Stimulated activated naive B cell treated with anti-CD40 and anti-IgM and Interleukin-4, amounts not matched to agents 10 μg/mL and 1 μg/mL and 100 μg/mL, for 72 hours (primary cell): ENCODE measurements at regions not wholly inside any gene's neighbourhood (a gene's known extent, or its start where the extent isn't known, plus 50 kb on each side); places are given as distances from the start of the nearest gene placed in this dataset.
"Not testable (repeated sequence)": the region's sequence is repeated elsewhere in the genome, so short reads cannot be mapped to it uniquely, and the experiment has no call there.

Experiments
- ATAC-seq, 2 donors: fragments of 150-1000 bp; cut with Tn5 transposase; replicated peaks; 2 replicates each; pipeline ENCODE4 v1.10.0; 2021; ENCODE audit warnings: moderate library complexity in 1 of 2
- DNase-seq: peaks from one replicate; pipeline ENCODE4 v3.0.0; 2021
- H3K27ac Mint-ChIP-seq: one replicate; pipeline ENCODE4 v1.8.0; 2022; ENCODE audit warnings: mild to moderate bottlenecking, mixed read lengths
- H3K27me3 Mint-ChIP-seq, 2 donors: one replicate each; pipeline ENCODE4 v1.8.0; 2022; ENCODE audit warnings: mixed read lengths in 2 of 2
- H3K36me3 Mint-ChIP-seq, 2 donors: one replicate each; pipeline ENCODE4 v1.8.0; 2022; ENCODE audit warnings: mixed read lengths in 2 of 2, mild to moderate bottlenecking in 1 of 2
- H3K4me1 Mint-ChIP-seq, 2 donors: one replicate each; pipeline ENCODE4 v1.8.0; 2022; ENCODE audit warnings: mixed read lengths in 2 of 2, mild to moderate bottlenecking in 1 of 2
- H3K4me3 Mint-ChIP-seq, 2 donors: one replicate each; pipeline ENCODE4 v1.8.0; 2022; ENCODE audit warnings: mild to moderate bottlenecking in 2 of 2, mixed read lengths in 2 of 2, moderate library complexity in 1 of 2
- H3K9me3 Mint-ChIP-seq, 2 donors: one replicate each; pipeline ENCODE4 v1.8.0; 2022; ENCODE audit warnings: mixed read lengths in 2 of 2, mild to moderate bottlenecking in 1 of 2

DNA sequence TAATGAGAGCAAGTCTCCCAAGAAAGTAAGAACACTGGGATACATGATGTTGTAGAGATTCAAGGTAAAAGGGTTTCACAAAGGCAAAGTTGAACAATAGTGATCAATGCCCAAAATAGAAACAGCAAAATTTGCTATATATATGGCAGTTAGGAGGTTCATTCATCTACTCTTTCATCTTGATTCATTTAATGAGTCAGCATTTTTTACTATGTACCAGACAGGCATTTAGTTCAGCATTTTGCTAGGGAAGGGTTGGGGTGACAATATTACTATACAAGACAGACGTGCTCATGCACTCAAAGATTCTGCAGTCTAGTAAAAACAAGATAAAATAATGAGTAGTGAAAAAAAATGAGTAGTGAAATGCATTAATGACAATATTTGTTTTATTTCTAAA lies 264.9 kb upstream of the LMO3 start:
- Mint-ChIP-seq H3K4me3 (no peak overlapping the region), H3K36me3 (no peaks in the 10 kb centered on the region)

DNA sequence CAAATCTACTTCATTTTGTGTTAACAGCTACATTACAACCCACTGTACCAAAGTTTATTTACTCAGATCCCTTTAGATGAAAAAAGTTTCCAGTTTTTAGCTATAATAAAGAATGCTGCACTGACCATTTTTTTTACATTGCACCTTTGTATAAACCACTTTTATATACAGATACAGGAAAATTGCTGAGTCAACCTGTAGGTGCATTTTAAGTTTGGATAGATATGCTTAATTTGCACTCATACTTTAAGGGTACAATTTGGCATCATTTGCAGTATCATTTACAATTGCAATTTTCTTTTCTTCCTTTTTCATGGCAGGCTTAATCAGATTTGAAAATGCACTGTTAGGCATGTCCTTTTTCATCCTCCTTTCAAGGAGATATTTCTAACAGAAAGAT lies 257.8 kb upstream of the LMO3 start:
- Mint-ChIP-seq H3K4me3 (no peak overlapping the region), H3K27me3 (no peaks in the 10 kb centered on the region), H3K27ac (no peak overlapping the region), H3K36me3 (no peaks in the 10 kb centered on the region), H3K9me3 (peaks cover 0 to 4% of the 10 kb centered on the region in 2 donors), H3K4me1 (no peaks in the 10 kb centered on the region)
- ATAC-seq (no peak), DNase-seq (no peak)

More for the DNA sequence above, 264.9 kb upstream of the LMO3 start:
- no peak for DNase-seq
- Mint-ChIP-seq H3K27me3 (no peaks in the 10 kb centered on the region), H3K27ac (no peak overlapping the region), H3K4me1 (no peaks in the 10 kb centered on the region), H3K9me3 (peaks cover 3% of the 10 kb centered on the region in 2 donors)
- no peak for ATAC-seq

DNA sequence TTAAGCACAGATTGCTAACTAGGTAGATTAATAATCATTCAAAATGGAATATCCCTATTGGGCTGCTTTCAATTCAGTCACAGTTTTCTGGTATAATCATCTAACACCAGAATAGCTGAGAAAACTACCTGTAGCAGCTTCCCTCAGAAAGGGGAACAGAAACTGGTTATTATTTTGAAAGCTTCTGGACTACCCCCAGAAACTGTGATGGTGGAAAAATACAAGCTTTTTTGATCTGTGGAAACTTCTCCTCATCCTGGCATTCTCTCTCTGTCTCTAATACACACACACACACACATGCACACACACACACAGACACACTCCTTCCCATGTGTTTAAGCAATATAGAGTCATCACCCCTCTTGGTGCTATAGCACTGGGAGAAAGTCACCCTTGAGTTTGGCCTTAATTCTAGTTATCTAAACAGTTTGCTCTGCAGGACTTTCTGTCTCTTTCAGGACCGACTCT lies 251.5 kb upstream of the LMO3 start:
- H3K27ac Mint-ChIP-seq = no peak overlapping the region
- peaks cover 0 to 2% of the 10 kb centered on the region in 2 donors for H3K9me3 Mint-ChIP-seq
- no peak overlapping the region for H3K4me3 Mint-ChIP-seq
- no peaks in the 10 kb centered on the region for H3K27me3 Mint-ChIP-seq
- H3K4me1 Mint-ChIP-seq = peaks cover 0 to 2% of the 10 kb centered on the region in 2 donors
- no peaks in the 10 kb centered on the region for H3K36me3 Mint-ChIP-seq
- peak; percentile 69 to 85 for ATAC-seq
- DNase-seq = no peak

DNA sequence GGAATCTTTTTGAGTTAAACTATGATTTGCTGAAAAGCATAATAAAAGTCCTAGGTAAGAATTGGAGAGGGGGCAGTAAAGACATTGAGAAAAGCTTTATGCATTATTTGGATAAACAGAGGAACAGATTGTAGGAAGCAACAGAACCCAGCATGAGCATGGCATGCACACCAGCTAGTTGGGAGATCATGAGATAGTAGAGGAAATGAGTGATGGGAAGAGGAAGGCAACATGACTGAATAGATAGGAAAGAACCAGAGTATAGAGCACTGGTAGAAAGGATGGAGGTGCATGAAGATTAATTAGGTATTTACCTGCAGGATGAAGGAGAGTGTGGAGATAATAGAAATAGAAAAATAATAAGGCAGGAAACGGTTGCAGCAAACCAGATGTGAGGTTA lies 248.5 kb upstream of the LMO3 start:
- no peaks in the 10 kb centered on the region for H3K36me3 Mint-ChIP-seq
- H3K27ac Mint-ChIP-seq = no peak overlapping the region
- no peak for DNase-seq

DNA sequence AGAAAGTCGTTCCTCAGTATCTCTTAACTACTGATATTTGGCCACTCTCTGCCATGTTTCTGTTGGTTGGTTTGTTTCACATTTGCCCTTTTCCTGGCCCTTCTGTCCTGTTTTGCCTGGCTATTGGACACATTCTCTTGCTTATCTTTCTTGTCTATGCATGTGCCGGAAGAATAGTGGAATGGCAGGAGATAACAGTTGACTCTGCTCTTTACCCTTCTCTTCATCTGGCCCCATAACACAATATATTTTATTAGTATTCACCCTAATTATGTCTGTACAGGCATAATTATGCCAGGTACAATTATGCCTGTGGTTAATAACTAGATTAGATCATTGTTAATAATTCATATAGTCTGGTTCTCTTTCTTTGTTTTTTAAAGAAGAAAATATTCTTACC lies 243.5 kb upstream of the LMO3 start:
- Mint-ChIP-seq H3K27ac (no peak overlapping the region), H3K4me1 (no peaks in the 10 kb centered on the region), H3K4me3 (no peak overlapping the region), H3K36me3 (no peaks in the 10 kb centered on the region), H3K9me3 (no peaks in the 10 kb centered on the region), H3K27me3 (no peaks in the 10 kb centered on the region)
- no peak for DNase-seq
- no peak for ATAC-seq

More for the DNA sequence above, 248.5 kb upstream of the LMO3 start:
- ATAC-seq = no peak
- no peaks in the 10 kb centered on the region for H3K27me3 Mint-ChIP-seq
- H3K4me3 Mint-ChIP-seq = no peak overlapping the region
- peaks cover 0 to 2% of the 10 kb centered on the region in 2 donors for H3K4me1 Mint-ChIP-seq
- peaks cover 0 to 2% of the 10 kb centered on the region in 2 donors for H3K9me3 Mint-ChIP-seq

DNA sequence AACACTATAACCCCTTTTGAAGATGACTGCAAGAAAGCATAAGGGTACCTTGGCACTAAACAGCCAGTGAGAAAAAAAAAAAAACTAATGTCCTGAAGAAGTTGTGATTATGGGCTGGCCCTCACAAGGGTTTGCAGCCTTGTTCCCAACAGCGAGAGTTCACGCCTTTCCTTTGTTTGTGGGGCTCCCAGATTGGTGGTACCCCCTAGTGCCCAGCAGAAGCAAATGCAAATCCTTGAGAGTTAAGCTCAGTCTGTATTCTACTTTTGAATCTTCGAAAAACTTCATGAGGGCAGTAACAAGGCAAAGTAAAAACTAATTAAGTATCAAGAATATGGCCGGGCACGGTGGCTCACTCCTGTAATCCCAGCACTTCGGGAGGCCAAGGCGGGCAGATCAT lies 238.9 kb upstream of the LMO3 start:
- Mint-ChIP-seq H3K27ac (no peak overlapping the region), H3K4me3 (no peak overlapping the region), H3K36me3 (no peaks in the 10 kb centered on the region), H3K27me3 (no peaks in the 10 kb centered on the region), H3K9me3 (peaks cover 0 to 2% of the 10 kb centered on the region in 2 donors), H3K4me1 (no peaks in the 10 kb centered on the region)
- DNase-seq (no peak), ATAC-seq (no peak)

DNA sequence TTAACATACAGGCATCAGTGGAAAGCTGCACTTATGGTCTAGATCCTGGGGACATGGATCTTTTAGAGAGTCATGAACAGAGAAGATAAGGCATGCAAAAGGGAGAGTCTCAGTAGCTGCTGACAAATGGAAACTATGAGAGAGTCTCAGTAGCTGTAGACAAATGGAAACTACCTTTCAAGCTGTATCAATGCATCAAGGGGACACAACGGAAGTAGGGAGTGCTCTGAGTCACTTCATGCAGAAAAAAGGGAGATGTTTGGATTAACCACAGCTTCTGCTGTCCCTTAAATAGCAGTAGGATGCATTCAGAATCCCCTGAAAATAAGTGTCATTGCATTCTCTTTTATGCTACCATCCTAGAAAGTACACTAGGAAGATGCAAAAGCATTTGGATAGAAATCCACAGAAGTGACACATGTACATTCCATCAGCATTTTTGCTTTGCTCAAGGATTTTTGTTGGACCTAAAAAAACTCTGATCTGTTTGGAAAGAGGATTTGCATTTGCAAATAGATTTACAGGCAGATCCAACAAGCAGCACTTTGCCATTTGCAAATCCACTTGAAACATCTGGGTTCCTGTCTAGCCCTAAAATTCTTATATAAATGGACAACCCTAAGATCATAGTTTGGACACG lies 227.5 kb upstream of the LMO3 start:
- Mint-ChIP-seq H3K9me3 (peaks cover 0 to 5% of the 10 kb centered on the region in 2 donors), H3K27ac (no peak overlapping the region), H3K4me1 (no peaks in the 10 kb centered on the region), H3K27me3 (no peaks in the 10 kb centered on the region), H3K4me3 (no peak overlapping the region), H3K36me3 (no peaks in the 10 kb centered on the region)
- ATAC-seq = peak; percentile 41 to 57
- no peak for DNase-seq

DNA sequence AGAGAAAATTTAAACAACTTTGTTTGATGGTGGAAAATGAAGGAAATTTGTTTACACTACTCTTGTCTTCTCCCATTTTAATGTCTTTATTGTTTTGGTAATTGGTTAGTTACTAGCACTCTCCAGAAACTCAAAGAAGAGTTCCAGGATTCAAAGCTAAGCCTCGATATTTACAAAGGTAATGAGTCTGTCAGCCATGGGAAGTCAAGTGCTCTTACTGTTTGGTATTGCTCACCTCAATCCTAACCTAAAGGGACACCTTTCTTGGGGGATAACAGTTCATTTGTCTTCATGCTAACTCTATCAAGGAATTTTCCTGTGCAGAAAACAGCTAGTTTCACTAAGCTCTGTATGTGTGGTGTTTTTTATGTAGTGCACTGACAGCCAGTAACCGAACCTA lies 222.9 kb upstream of the LMO3 start:
- Mint-ChIP-seq H3K27me3 (no peaks in the 10 kb centered on the region), H3K4me1 (no peaks in the 10 kb centered on the region), H3K4me3 (no peak overlapping the region), H3K9me3 (peaks cover 0 to 6% of the 10 kb centered on the region in 2 donors), H3K36me3 (no peaks in the 10 kb centered on the region), H3K27ac (no peak overlapping the region)
- no peak for ATAC-seq
- DNase-seq = no peak

DNA sequence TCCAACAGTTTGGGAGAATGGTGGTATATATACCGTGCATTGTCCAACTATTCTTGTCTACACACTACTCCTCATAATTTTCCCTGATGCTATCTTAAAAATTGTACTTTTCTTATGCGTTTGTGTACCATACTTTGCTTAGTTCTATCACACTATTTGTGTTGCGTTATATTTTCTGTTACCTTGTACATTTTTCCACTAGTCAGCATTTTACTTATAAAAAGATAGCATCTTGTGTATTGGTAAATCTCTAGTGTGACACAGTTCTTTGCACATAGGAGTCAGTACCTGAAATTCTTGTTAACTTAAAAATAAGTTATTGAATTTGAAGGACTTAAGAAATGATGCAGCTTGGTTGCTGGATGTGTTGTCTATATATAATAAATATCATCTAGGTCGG lies 201.8 kb upstream of the LMO3 start:
- Mint-ChIP-seq H3K4me1 (no peaks in the 10 kb centered on the region), H3K27ac (no peak overlapping the region), H3K36me3 (no peaks in the 10 kb centered on the region), H3K27me3 (no peaks in the 10 kb centered on the region), H3K4me3 (no peak overlapping the region), H3K9me3 (peaks cover 5 to 9% of the 10 kb centered on the region in 2 donors)
- DNase-seq = no peak
- no peak for ATAC-seq

DNA sequence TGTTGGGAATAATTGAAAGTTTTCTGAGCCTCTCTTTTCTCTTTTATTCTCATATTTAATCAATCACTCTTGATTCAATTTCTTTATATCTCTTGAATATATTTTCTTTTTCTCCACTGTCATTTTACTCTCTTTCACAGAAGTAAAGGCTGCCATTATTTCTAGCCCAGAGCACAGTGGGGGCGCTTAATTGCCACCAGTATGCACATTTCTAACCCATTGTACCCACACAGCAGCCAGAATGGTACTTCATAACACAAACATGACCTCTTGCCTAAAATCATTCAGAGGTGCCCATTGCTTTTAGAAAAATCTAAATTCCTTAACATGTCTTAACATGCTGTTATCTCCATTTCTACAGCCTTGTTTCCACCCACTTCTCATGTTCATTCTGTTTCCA lies 190.2 kb upstream of the LMO3 start:
- H3K4me1 Mint-ChIP-seq = no peaks in the 10 kb centered on the region
- DNase-seq = no peak
- ATAC-seq = no peak
- H3K9me3 Mint-ChIP-seq = peaks cover 0 to 6% of the 10 kb centered on the region in 2 donors
- no peak overlapping the region for H3K27ac Mint-ChIP-seq
- H3K36me3 Mint-ChIP-seq = no peaks in the 10 kb centered on the region
- no peak overlapping the region for H3K4me3 Mint-ChIP-seq
- no peaks in the 10 kb centered on the region for H3K27me3 Mint-ChIP-seq

DNA sequence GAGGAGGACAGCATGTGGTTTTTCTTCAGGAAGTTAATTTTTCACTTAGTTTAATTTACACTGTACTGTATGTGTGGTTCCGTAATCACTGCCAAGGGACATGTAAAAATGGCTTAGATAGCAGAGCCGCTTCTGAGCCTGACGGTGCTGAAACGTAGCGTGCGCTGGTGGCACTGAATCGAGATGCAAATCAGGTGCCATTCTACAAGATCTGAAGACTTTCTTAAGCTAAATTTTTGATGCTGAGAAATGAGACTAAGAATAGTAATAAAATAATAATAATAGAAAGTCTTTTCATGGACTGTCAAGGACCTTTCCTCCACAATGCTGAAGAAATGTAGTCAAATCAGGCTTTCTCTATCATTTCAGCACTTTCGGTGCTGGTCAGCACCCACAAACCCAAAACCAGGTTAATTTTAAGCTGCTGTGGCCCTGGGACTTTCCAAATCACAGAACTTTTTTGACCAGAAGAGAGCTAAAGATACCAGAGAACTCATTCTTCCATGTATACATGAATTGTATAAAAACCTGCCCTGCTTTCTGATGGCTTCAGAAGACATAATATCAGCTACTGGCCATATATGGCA lies 183.3 kb upstream of the LMO3 start:
- DNase-seq = no peak
- Mint-ChIP-seq H3K27me3 (no peaks in the 10 kb centered on the region), H3K9me3 (peaks cover 0 to 1% of the 10 kb centered on the region in 2 donors)

DNA sequence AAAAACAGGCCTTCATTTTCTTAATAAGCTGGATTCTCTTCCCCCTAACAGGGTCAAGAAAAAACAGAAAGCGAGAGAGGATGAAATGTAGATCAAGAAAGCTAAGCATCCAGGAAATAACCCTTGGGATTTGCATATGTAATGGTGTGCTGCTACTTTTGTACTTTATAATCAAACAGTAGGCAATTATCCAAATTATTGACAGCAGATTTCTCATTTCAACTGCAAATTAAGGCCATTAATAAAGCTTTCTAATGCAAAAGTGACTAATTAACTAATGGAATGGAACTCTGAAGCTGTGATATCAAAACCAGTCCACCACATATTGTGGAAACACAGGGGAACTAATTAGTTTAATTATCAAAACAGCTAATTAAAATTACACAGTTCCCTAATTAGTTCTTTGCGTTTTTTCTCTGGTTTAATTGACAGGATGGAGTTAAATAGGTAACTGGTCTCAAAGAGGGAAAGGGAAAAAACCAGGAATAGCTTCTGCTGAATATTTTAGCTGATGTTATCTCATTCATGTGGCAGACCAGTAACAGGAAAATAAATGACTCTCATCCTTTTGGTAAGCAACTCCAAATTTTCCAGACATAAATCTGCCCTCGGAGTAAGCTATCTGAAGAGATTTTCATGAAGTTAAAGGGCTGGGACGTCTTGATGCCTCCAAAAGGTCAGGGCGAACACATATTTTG lies 182.7 kb upstream of the LMO3 start:
- H3K36me3 Mint-ChIP-seq = no peaks in the 10 kb centered on the region
- DNase-seq = no peak
- no peak for ATAC-seq
- no peaks in the 10 kb centered on the region for H3K27me3 Mint-ChIP-seq
- H3K9me3 Mint-ChIP-seq = peaks cover 0 to 1% of the 10 kb centered on the region in 2 donors
- no peak overlapping the region for H3K4me3 Mint-ChIP-seq
- H3K4me1 Mint-ChIP-seq = no peaks in the 10 kb centered on the region
- no peak overlapping the region for H3K27ac Mint-ChIP-seq

More for the DNA sequence above, 183.3 kb upstream of the LMO3 start:
- ATAC-seq = no peak
- Mint-ChIP-seq H3K36me3 (no peaks in the 10 kb centered on the region), H3K4me3 (no peak overlapping the region), H3K4me1 (no peaks in the 10 kb centered on the region), H3K27ac (no peak overlapping the region)

DNA sequence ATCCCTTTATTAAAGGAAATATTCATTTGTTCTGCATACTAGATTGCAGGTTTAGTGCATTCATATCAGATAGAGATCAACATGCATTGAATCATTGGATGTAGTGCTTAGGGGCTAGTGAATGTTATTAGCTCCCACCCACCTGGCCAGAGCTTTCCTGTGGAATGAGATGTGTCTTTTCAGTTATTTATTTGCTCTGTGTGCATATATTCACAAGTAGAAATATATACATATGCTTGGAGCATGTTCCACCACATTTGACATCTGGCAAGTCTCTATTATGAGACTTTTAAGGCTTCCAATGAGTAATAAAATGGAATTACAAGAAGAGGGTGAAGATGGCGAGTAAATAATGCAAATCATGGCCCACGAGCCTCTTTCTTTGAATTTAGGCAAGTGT lies 180.0 kb upstream of the LMO3 start:
- Mint-ChIP-seq H3K4me1 (no peaks in the 10 kb centered on the region), H3K27me3 (no peaks in the 10 kb centered on the region), H3K27ac (no peak overlapping the region), H3K4me3 (no peak overlapping the region), H3K9me3 (no peaks in the 10 kb centered on the region), H3K36me3 (no peaks in the 10 kb centered on the region)
- no peak for DNase-seq
- ATAC-seq = no peak

DNA sequence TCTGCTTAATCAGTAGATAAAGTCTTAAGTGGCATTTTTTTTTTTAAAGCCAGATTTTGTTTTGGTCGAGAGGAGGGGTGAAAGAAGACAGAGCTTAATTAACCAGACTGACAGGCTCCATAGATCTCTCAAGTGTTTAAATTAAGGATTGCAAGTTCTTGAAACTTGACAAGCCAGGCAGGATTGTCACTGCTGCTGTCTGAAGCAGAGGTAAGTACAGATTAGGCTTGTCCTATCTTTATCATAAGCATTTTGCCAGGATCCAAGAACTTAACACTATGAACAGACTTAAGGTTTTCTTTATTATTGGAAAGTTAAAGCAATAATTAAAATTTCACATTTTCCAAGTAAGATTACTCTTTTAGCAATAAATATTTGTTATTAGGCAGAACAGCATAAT lies 179.6 kb upstream of the LMO3 start:
- Mint-ChIP-seq H3K4me3 (no peak overlapping the region), H3K4me1 (no peaks in the 10 kb centered on the region), H3K27ac (no peak overlapping the region), H3K27me3 (no peaks in the 10 kb centered on the region), H3K9me3 (no peaks in the 10 kb centered on the region), H3K36me3 (no peaks in the 10 kb centered on the region)
- no peak for ATAC-seq
- no peak for DNase-seq

DNA sequence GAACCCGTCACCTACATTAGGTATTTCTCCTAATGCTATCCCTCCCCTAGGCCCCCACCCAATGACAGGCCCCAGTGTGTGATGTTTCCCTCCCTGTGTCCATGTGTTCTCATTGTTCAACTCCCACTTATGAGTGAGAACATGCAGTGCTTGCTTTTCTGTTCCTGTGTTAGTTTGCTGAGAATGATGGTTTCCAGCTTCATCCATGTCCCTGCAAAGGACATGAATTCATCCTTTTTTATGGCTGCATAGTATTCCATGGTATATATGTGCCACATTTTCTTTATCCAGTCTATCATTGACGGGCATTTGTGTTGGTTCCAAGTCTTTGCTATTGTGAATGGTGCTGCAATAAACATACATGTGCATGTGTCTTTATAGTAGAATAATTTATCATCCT lies 163.2 kb upstream of the LMO3 start:
- not testable (repeated sequence) for H3K27ac Mint-ChIP-seq, H3K4me3 Mint-ChIP-seq, DNase-seq, H3K36me3 Mint-ChIP-seq, ATAC-seq, H3K27me3 Mint-ChIP-seq, H3K4me1 Mint-ChIP-seq
- peaks cover 0 to 21% of the 10 kb centered on the region in 2 donors for H3K9me3 Mint-ChIP-seq
